ENCODE measurements at regions not wholly inside any gene's neighbourhood (a gene's known extent, or its start where the extent isn't known, plus 50 kb on each side); places are given as distances from the start of the nearest gene placed in this dataset.
A peak's percentile ranks its signal among the peaks of the same experiment; 100 is the strongest.
"Not testable (repeated sequence)": the region's sequence is repeated elsewhere in the genome, so short reads cannot be mapped to it uniquely, and the experiment has no call there.

GRCh38 chr5:25002371-25002770, 357.6 kb upstream of the CDH10 start:
- DNase-seq = no peak

GRCh38 chr5:24999732-25000131, 355.0 kb upstream of the CDH10 start:
- DNase-seq = no peak

- DNase-seq = no peak
These were observed 353.9 kb upstream of the CDH10 start for GRCh38 chr5:24998641-24999040.

GRCh38 chr5:24986326-24986725, 341.5 kb upstream of the CDH10 start:
- no peak for DNase-seq

DNA sequence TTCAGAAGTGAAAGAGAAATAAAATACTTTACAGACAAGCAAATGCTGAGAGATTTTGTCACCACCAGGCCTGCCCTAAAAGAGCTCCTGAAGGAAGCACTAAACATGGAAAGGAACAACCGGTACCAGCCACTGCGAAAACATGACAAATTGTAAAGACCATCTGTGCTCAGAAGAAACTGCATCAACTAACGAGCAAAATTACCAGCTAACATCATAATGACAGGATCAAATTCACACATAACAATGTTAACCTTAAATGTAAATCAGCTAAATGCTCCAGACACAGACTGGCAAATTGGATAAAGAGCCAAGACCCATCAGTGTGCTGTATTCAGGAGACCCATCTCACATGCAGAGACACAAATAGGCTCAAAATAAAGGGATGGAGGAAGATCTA, 333.8 kb upstream of the CDH10 start:
- DNase-seq = not testable (repeated sequence)

DNA sequence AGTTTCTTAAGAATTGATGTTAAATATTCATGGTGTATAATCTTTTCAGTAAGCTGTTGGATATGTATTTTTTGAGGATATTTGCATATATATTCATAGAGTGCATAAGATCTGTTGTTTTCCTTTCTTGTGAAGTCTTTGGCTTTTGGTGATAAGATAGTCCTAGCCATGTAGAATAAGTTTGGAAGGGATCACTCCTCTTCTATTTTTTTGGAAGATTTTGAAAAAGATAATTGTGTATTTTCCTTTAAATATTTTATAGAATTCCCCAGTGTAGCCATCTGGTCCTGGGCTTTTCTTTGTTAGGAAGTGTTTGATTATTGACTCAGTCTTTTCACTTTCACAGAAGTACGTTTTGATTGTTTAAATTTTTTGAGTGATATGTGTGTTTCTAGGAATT, 318.8 kb upstream of the CDH10 start:
- DNase-seq = no peak

GRCh38 chr5:24923400-24923799, 278.6 kb upstream of the CDH10 start:
- no peak for DNase-seq

DNA sequence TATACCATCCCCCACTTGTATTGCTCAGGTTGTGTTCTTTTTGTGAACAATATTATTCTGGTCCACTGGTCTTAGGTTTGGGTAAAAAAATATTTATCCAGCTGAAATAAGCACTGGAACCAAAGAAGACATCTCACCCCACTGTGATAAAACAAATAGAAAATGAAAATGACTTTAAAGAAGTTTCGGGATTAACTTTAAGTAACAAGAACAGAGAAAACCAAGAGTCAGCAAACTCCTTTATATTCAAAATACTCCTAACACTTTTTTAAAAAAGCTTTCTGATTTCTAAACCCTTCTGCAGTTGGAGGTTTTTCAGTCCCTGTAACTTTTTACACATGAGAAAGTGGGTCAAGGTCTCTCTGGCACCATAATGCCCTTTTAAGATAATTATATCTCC, 273.9 kb upstream of the CDH10 start:
- no peak for DNase-seq

DNA sequence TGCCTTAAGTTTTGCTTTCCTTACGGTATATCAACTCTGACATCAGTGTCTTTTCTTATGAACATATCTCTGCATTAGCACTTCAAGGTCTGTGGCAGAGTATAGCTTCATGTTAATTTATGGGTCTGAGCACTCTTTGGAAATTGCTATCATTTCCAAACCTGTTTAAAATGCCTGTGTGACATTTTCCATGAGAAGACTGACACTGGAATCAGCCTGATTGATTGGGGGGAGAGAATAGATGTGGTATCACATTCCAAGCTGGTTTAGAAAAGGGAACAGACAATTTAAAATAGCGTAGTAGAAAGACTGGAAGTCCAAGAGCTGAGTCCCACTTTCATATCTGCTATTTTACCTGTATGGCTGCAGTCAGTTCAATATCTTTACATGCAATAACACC, 272.1 kb upstream of the CDH10 start:
- no peak for DNase-seq

DNA sequence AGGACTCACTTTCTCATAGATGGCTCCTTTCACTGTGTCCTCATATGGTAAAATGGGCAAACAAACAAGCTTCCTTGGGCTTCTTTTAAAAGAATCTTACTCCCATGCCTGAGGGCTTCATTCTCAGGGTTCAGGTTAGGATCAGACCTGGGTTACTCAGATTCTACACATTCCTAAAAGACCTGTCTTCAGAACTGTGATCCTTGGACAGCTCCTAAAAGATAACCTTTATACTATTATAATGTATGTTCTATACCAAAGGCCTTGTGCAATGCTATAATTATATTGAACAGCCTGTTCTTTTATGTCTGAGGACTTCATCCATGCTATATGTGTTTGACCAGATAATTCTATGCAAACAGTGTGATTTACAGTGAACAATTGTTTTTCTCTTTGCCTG, 264.4 kb upstream of the CDH10 start:
- no peak for DNase-seq

DNA sequence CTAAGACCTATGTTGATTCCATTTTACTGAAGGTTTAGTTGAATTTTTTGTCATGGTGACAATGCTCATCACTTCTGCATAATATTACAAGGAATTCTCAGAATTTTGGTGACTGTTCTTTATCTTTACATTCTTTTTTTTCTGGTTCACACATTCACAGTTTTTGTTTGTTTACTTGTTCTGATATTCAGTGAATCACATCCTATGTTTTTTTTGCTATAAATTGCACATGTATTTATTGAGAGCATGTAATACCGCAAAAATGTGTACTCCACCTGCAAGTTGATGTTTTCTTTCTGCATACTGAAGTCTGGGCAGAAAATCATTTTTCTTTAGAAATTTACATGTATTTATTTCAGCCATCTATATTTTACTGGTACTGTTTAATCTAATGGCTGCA, 261.9 kb upstream of the CDH10 start:
- no peak for DNase-seq

DNA sequence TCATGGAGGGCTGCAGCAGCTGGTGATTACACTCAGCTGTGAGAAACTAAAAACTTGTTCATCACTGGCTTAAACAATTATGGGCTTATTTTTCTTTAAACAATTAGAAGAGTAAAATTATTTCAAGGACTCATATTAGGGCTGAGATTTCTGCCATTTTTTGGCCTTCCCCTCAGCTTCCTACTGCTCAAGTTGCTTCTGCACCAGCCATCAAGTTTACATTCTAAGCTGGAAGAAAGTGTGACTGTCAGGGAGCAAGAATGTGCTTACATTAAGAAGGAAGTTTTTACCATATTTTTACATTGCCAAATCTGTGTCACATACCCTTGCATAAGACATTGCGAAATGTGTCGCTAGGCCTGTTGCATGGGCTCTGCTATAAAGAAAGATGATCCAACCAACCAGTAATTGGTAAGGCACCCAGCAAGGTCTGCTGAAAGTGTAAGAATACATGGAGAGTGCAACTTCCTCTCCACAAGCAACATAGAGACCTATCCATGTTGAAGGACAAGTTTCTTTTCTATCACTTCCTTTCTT, 260.3 kb upstream of the CDH10 start:
- DNase-seq = peak; percentile 74 to 87

GRCh38 chr5:24899180-24899579, 254.4 kb upstream of the CDH10 start:
- DNase-seq = no peak

DNA sequence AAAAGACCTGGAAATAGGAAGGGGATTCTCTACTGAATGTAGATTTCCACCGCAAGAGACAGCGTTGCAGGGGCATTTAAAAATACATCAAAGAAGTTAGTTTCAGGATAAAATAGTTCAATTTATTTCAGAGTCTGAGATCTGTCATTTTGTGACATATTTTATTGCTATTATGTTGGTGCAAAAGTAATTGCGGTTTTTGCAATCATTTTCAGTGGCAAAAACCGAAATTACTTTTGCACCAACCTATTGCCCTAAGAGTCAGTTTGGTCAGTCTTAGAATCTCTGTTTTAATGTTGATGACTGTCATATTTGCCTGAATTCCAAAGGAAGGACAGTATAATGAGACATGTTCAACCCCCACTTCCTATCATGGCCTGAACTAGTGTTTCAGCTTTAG, 219.5 kb upstream of the CDH10 start:
- DNase-seq = no peak

- no peak for DNase-seq
These were observed 217.3 kb upstream of the CDH10 start for GRCh38 chr5:24862117-24862516.

GRCh38 chr5:24855485-24855884, 210.7 kb upstream of the CDH10 start:
- DNase-seq = no peak

GRCh38 chr5:24854850-24855249, 210.1 kb upstream of the CDH10 start:
- DNase-seq = no peak

- no peak for DNase-seq
These were observed 209.6 kb upstream of the CDH10 start for GRCh38 chr5:24854350-24854749.

GRCh38 chr5:24850926-24851486, 206.2 kb upstream of the CDH10 start:
- DNase-seq = no peak

DNA sequence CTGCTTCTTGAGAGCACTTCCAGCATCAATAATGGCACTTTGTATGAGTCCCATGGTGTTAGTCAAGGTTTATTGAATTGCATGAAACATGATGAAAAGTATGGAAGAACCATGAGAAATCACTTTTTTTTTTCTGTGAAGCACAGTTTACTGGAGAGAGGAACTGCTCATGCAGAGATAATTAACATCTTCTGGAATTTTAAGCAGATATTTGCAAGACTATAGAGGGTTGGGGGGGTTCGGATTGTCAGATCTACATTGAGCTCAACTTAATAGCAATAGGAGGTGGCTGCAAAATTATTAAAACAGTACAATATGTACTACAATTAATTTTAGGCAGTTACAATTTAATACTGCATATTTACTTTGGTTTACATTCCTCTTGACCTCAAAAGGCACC, 204.4 kb upstream of the CDH10 start:
- no peak for DNase-seq

DNA sequence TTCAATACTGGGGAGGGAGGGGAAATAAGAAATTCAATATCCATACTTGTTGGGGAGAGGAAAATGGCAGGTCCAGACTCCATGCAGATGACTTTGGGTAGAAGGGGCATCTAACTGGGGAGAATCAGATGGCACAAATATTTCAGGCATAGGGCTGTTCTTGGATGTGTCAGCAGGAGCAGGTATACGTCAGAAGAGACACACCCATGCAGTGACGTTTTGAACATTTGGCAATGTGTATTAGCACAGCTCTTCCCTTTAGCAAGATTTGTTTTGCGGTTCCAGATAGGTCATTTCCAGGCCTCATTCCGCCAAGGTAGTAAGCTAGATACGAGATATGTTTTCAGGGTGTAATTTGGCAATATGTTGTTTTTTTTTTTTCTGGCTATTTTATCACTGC, 187.2 kb upstream of the CDH10 start:
- DNase-seq = no peak

GRCh38 chr5:24823625-24824024, 178.8 kb upstream of the CDH10 start:
- DNase-seq = no peak

GRCh38 chr5:24819841-24820240, 175.1 kb upstream of the CDH10 start:
- DNase-seq = no peak

- peak; percentile 16 to 21 for DNase-seq
These were observed 173.2 kb upstream of the CDH10 start for GRCh38 chr5:24817966-24818365.

DNA sequence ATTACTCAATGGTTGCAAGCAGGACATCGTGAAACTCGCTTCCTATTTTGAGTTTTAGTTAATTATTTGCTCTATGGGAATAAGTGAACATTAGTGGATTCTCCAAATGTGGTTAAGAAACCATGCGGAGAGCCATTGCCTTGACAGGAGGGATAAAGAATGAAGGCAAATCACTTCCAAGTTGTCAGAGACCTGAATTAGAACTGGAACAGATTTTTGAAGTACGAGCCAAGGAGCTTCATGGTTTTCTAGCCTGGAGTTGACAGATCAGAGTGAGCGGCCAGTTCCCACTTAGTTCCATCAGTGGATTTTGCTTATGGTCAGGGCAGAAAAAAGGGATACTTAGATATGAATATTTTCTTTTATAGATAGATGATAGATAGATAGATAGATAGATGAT, 171.4 kb upstream of the CDH10 start:
- DNase-seq = no peak

DNA sequence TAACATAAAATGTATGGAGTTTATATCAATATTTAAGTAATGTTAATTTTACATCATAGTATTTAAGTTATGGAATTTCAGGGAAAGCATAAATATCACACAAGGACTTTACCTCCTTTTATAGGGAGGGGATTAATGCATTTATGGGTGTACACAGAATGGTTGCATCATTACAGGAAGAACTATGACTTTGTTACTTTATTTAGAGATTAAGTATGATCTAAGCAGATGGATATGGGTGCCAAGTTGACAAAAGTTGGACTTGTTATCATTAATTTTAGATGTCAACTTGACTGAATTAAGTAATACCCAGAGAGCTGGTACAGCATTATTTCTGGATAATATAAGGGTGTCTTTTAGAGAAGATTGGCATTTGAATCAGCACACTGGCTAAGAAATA, 160.5 kb upstream of the CDH10 start:
- DNase-seq = no peak

Data from AML-193 (cell line).